Fibroblast of villous mesenchyme (primary cell): ENCODE measurements at regions not wholly inside any gene's neighbourhood (a gene's known extent, or its start where the extent isn't known, plus 50 kb on each side); places are given as distances from the start of the nearest gene placed in this dataset.

ENCODE experiments used
- DNase-seq: peaks from one replicate; pipeline ENCODE4 v3.0.0-alpha.2; 2010; ENCODE audit warnings: low read depth
- H3K4me3 ChIP-seq: 2 replicates; pipeline ENCODE4 v1.5.1; 2011; ENCODE audit warnings: low read depth, mild to moderate bottlenecking, low read length
- CTCF ChIP-seq: IDR thresholded peaks from 2 replicates; pipeline ENCODE4 v1.5.1; 2012; ENCODE audit warnings: low read depth, mild to moderate bottlenecking, low read length; ENCODE audit not compliant: insufficient read depth

- no peak for DNase-seq
- no peak for TF ChIP-seq CTCF
- no peak overlapping the region for H3K4me3 ChIP-seq
Measured at GRCh38 chr11:87866951-87867350, 308.3 kb downstream of the RAB38 start.

- H3K4me3 ChIP-seq, result no peak overlapping the region
- TF ChIP-seq CTCF, result no peak
- DNase-seq, result no peak
Measured at GRCh38 chr11:87861030-87861429, 314.2 kb downstream of the RAB38 start.

GRCh38 chr11:87859636-87860035 lies 315.6 kb downstream of the RAB38 start:
- no peak for DNase-seq
- no peak for TF ChIP-seq CTCF
- no peak overlapping the region for H3K4me3 ChIP-seq

GRCh38 chr11:87851827-87852226 lies 323.4 kb downstream of the RAB38 start:
- TF ChIP-seq CTCF, result no peak
- no peak for DNase-seq

GRCh38 chr11:87851234-87851633 lies 324.0 kb downstream of the RAB38 start:
- no peak overlapping the region for H3K4me3 ChIP-seq
- TF ChIP-seq CTCF, result no peak

More at GRCh38 chr11:87851827-87852226, 323.4 kb downstream of the RAB38 start:
- no peak overlapping the region for H3K4me3 ChIP-seq

GRCh38 chr11:87849216-87849615 lies 326.0 kb downstream of the RAB38 start:
- TF ChIP-seq CTCF, result no peak
- DNase-seq, result no peak
- H3K4me3 ChIP-seq, result no peak overlapping the region

More at GRCh38 chr11:87851234-87851633, 324.0 kb downstream of the RAB38 start:
- DNase-seq, result peak; percentile 53

- no peak for DNase-seq
Measured at GRCh38 chr11:87840786-87841185, 334.5 kb downstream of the RAB38 start.

More at GRCh38 chr11:87840786-87841185, 334.5 kb downstream of the RAB38 start:
- TF ChIP-seq CTCF, result no peak
- H3K4me3 ChIP-seq, result no peak overlapping the region
